H1 (cell line): ENCODE measurements at regions not wholly inside any gene's neighbourhood (a gene's known extent, or its start where the extent isn't known, plus 50 kb on each side); places are given as distances from the start of the nearest gene placed in this dataset.

Experiments used
- HDAC6 ChIP-seq: IDR thresholded peaks from one replicate; pipeline ENCODE4 v1.7.1; 2012; ENCODE audit warnings: low read depth, mild to moderate bottlenecking, inconsistent platforms, low read length, moderate library complexity
- TF ChIP-seq, protein P1 (sequence below), 3 experiments: IDR thresholded peaks; 1 replicate in 2 of 3; 2 replicates in 1 of 3; pipeline versions ENCODE4 v1.5.1 to v1.6.1; 2011; ENCODE audit warnings: low read length in 3 of 3, mild to moderate bottlenecking in 3 of 3, inconsistent platforms in 2 of 3, low read depth in 1 of 3, moderate library complexity in 1 of 3; ENCODE audit not compliant: insufficient read depth in 1 of 3; ENCODE audit errors: control extremely low read depth in 1 of 3

DNA sequence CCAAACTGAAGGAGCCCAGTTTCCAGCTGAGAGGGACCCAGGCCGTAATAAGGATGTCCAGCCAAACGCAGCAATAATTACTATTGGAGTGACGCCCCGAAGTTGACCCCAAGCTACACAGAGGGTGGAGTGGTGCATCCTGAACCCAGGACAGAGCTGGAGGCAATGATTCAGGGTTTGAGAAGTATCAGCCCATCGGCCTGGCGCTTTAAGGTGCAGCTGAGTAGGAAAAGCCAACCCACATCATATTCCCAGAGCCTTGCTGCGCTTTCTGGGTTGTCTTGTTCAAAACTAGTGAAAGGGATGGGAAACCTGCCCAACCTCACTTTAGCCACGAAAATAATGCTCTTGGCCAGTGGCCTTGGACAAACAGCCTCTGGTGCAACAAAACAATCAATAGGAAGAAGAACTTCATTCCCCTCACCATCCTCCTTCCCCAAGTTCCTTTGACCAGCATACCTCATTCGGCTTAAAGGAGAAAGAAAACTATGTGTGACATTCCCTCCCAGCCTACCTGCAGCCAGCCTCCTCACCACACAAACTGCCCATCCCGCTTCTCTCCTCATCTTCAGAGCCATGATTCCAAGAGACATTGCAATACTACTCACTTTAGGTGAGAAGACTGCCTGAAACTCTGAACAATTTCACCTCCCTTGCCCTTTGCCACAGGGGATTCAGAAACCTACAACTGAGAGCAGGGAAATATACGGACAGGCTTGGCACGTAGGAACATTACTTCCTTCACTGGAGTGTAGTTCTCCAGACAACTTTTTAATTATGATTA, 217.2 kb upstream of the MKLN1 start (continued):
- TF ChIP-seq, protein P1, sequence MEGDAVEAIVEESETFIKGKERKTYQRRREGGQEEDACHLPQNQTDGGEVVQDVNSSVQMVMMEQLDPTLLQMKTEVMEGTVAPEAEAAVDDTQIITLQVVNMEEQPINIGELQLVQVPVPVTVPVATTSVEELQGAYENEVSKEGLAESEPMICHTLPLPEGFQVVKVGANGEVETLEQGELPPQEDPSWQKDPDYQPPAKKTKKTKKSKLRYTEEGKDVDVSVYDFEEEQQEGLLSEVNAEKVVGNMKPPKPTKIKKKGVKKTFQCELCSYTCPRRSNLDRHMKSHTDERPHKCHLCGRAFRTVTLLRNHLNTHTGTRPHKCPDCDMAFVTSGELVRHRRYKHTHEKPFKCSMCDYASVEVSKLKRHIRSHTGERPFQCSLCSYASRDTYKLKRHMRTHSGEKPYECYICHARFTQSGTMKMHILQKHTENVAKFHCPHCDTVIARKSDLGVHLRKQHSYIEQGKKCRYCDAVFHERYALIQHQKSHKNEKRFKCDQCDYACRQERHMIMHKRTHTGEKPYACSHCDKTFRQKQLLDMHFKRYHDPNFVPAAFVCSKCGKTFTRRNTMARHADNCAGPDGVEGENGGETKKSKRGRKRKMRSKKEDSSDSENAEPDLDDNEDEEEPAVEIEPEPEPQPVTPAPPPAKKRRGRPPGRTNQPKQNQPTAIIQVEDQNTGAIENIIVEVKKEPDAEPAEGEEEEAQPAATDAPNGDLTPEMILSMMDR (IDR thresholded peaks at IDR 0.05; ENCODE audit: control extremely low read depth in 1 of 3, insufficient read depth in 1 of 3, low read depth in 1 of 3, low read length in 3 of 3): no peak
- no peak for TF ChIP-seq HDAC6
